Keratinocyte (primary cell): ENCODE measurements at regions not wholly inside any gene's neighbourhood (a gene's known extent, or its start where the extent isn't known, plus 50 kb on each side); places are given as distances from the start of the nearest gene placed in this dataset.

Source experiments
- EZH2 ChIP-seq: IDR thresholded peaks from one replicate; pipeline ENCODE4 v1.6.1; 2012; ENCODE audit warnings: inconsistent platforms, mild to moderate bottlenecking, low read length, moderate library complexity
- TF ChIP-seq, protein P1 (sequence below), 3 experiments: IDR thresholded peaks in 1 of 3; conservative IDR thresholded peaks in 1 of 3; optimal IDR thresholded peaks in 1 of 3; 2 replicates in 2 of 3; 3 replicates in 1 of 3; pipeline versions ENCODE3 to v1.5.1; 2011; ENCODE audit warnings: low read length in 3 of 3, mild to moderate bottlenecking in 3 of 3, moderate library complexity in 2 of 3, control low read depth in 1 of 3, inconsistent platforms in 1 of 3; ENCODE audit not compliant: insufficient read depth in 2 of 3; ENCODE audit errors: extremely low read depth in 1 of 3

GRCh38 chr14:29489911-29490425 is 437.7 kb downstream of the PRKD1 start:
- TF ChIP-seq, protein P1, sequence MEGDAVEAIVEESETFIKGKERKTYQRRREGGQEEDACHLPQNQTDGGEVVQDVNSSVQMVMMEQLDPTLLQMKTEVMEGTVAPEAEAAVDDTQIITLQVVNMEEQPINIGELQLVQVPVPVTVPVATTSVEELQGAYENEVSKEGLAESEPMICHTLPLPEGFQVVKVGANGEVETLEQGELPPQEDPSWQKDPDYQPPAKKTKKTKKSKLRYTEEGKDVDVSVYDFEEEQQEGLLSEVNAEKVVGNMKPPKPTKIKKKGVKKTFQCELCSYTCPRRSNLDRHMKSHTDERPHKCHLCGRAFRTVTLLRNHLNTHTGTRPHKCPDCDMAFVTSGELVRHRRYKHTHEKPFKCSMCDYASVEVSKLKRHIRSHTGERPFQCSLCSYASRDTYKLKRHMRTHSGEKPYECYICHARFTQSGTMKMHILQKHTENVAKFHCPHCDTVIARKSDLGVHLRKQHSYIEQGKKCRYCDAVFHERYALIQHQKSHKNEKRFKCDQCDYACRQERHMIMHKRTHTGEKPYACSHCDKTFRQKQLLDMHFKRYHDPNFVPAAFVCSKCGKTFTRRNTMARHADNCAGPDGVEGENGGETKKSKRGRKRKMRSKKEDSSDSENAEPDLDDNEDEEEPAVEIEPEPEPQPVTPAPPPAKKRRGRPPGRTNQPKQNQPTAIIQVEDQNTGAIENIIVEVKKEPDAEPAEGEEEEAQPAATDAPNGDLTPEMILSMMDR (optimal IDR thresholded peaks at IDR 0.05 in 1 of 3, IDR thresholded peaks at IDR 0.05 in 1 of 3, conservative IDR thresholded peaks at IDR 0.05 in 1 of 3; ENCODE audit: extremely low read depth in 1 of 3, insufficient read depth in 2 of 3, low read length in 3 of 3), result no peak
- TF ChIP-seq EZH2, result no peak
